ENCODE measurements at regions not wholly inside any gene's neighbourhood (a gene's known extent, or its start where the extent isn't known, plus 50 kb on each side); places are given as distances from the start of the nearest gene placed in this dataset.

DNA sequence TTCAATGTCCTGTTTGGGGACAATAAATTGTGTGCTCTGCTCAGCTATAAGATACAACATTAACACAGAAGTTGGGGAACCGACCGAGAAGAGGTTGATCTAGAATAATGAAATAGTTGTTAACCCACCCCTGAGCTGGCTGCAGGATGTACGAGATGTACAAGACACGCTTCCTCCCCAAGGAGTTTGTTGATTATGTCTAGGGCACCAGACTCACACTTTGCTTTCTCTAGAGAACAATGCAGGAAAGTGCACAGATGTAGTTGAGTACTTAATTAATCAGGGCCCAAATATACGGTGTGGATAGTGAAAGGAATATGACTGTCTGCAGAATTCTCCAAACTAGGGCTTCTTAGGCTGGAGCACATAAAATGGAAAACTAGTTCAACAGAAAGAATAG, 415.2 kb upstream of the TNP1 start:
- TF ChIP-seq, protein P1, sequence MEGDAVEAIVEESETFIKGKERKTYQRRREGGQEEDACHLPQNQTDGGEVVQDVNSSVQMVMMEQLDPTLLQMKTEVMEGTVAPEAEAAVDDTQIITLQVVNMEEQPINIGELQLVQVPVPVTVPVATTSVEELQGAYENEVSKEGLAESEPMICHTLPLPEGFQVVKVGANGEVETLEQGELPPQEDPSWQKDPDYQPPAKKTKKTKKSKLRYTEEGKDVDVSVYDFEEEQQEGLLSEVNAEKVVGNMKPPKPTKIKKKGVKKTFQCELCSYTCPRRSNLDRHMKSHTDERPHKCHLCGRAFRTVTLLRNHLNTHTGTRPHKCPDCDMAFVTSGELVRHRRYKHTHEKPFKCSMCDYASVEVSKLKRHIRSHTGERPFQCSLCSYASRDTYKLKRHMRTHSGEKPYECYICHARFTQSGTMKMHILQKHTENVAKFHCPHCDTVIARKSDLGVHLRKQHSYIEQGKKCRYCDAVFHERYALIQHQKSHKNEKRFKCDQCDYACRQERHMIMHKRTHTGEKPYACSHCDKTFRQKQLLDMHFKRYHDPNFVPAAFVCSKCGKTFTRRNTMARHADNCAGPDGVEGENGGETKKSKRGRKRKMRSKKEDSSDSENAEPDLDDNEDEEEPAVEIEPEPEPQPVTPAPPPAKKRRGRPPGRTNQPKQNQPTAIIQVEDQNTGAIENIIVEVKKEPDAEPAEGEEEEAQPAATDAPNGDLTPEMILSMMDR (IDR thresholded peaks at IDR 0.05), result no peak
- TF ChIP-seq POLR2A (IDR thresholded peaks at IDR 0.05), result no peak
